Tibial nerve (tissue), 3 donors: ENCODE measurements at regions not wholly inside any gene's neighbourhood (a gene's known extent, or its start where the extent isn't known, plus 50 kb on each side); places are given as distances from the start of the nearest gene placed in this dataset.

Source experiments
- POLR2A ChIP-seq, 2 donors: fragments of 450-650 bp; IDR thresholded peaks; one replicate each; pipeline ENCODE4 v1.6.1; 2017; ENCODE audit warnings: antibody characterized with exemption in 2 of 2, mild to moderate bottlenecking in 2 of 2, moderate library complexity in 2 of 2
- TF ChIP-seq, protein P1 (sequence below), 5 experiments: fragments of 200-600 bp in 3 of 5; fragments of 450-650 bp in 2 of 5; sonication (generic) in 3 of 5; IDR thresholded peaks; one replicate each; pipeline ENCODE4 v1.5.1; 2016 to 2019; ENCODE audit warnings: antibody characterized with exemption in 5 of 5, mild to moderate bottlenecking in 3 of 5, moderate library complexity in 2 of 5

- no peak for TF ChIP-seq POLR2A (IDR thresholded peaks at IDR 0.05)
- TF ChIP-seq, protein P1, sequence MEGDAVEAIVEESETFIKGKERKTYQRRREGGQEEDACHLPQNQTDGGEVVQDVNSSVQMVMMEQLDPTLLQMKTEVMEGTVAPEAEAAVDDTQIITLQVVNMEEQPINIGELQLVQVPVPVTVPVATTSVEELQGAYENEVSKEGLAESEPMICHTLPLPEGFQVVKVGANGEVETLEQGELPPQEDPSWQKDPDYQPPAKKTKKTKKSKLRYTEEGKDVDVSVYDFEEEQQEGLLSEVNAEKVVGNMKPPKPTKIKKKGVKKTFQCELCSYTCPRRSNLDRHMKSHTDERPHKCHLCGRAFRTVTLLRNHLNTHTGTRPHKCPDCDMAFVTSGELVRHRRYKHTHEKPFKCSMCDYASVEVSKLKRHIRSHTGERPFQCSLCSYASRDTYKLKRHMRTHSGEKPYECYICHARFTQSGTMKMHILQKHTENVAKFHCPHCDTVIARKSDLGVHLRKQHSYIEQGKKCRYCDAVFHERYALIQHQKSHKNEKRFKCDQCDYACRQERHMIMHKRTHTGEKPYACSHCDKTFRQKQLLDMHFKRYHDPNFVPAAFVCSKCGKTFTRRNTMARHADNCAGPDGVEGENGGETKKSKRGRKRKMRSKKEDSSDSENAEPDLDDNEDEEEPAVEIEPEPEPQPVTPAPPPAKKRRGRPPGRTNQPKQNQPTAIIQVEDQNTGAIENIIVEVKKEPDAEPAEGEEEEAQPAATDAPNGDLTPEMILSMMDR (IDR thresholded peaks at IDR 0.05), result no peak
Observed at GRCh38 chr18:987325-988186, 82.9 kb downstream of the ADCYAP1 start.
